ENCODE measurements at regions not wholly inside any gene's neighbourhood (a gene's known extent, or its start where the extent isn't known, plus 50 kb on each side); places are given as distances from the start of the nearest gene placed in this dataset.

DNA sequence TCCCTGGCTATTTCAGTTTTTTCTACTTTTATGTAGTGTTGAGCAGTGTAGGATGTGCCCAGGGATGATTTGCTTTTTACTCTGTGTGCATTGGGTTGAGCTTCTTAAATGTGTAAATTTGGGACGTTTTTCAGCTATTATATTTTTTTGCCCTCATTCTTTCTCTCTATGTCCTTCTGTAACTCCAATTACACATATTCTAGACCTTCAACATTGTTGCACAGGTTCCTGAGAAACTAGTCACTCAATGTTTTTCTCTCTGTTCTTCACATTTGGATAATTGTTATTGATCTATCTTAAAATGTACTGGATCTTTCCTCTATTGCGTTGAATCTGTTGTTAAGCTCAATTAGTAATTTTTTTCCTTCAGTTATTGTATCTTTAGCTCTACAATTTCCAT is 162.7 kb upstream of the TCF21 start:
- TF ChIP-seq, protein P1, sequence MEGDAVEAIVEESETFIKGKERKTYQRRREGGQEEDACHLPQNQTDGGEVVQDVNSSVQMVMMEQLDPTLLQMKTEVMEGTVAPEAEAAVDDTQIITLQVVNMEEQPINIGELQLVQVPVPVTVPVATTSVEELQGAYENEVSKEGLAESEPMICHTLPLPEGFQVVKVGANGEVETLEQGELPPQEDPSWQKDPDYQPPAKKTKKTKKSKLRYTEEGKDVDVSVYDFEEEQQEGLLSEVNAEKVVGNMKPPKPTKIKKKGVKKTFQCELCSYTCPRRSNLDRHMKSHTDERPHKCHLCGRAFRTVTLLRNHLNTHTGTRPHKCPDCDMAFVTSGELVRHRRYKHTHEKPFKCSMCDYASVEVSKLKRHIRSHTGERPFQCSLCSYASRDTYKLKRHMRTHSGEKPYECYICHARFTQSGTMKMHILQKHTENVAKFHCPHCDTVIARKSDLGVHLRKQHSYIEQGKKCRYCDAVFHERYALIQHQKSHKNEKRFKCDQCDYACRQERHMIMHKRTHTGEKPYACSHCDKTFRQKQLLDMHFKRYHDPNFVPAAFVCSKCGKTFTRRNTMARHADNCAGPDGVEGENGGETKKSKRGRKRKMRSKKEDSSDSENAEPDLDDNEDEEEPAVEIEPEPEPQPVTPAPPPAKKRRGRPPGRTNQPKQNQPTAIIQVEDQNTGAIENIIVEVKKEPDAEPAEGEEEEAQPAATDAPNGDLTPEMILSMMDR (IDR thresholded peaks at IDR 0.05), result no peak
- TF ChIP-seq NRF1 (IDR thresholded peaks at IDR 0.05; ENCODE audit: low read depth, low read length) (no peak), GABPA (IDR thresholded peaks at IDR 0.05; ENCODE audit: low read depth) (no peak), TAF1 (IDR thresholded peaks at IDR 0.05; ENCODE audit: borderline replicate concordance, low read depth, low read length) (no peak)
